ENCODE measurements at regions not wholly inside any gene's neighbourhood (a gene's known extent, or its start where the extent isn't known, plus 50 kb on each side); places are given as distances from the start of the nearest gene placed in this dataset.

DNA sequence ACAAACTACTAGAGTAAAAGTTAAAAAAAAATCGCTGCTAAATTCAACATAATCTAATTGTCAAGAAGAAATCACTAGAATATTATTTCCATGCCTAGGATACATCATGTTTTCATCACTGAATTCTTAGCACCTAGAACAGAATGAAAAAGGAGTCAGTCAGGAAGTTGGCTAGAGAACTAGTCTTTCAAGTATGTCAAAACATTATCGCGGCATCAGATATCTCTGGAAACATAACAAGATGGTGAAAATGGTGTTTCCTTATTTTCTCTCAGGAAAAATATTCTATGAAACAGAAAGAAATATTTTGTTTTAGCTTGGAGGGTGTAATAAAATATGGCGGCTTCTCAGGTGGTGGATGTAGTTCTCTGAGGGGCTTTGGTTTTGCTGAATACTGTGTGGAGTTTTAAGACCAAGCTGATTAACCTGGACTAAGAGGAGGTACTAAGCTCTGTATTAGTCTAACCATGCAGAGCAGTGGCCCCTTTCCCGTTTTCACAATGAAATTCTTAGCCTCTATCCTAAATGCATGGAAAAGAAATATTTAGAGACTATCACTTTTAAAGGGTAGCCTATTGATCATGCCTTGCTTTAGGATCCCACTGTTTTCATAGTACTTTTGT lies 205.6 kb downstream of the MDFIC start:
- TF ChIP-seq, protein P1, sequence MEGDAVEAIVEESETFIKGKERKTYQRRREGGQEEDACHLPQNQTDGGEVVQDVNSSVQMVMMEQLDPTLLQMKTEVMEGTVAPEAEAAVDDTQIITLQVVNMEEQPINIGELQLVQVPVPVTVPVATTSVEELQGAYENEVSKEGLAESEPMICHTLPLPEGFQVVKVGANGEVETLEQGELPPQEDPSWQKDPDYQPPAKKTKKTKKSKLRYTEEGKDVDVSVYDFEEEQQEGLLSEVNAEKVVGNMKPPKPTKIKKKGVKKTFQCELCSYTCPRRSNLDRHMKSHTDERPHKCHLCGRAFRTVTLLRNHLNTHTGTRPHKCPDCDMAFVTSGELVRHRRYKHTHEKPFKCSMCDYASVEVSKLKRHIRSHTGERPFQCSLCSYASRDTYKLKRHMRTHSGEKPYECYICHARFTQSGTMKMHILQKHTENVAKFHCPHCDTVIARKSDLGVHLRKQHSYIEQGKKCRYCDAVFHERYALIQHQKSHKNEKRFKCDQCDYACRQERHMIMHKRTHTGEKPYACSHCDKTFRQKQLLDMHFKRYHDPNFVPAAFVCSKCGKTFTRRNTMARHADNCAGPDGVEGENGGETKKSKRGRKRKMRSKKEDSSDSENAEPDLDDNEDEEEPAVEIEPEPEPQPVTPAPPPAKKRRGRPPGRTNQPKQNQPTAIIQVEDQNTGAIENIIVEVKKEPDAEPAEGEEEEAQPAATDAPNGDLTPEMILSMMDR (IDR thresholded peaks at IDR 0.05): no peak
- no peak for TF ChIP-seq POLR2A (IDR thresholded peaks at IDR 0.05)
